Activated CD8-positive, alpha-beta memory T cell treated with anti-CD3 and anti-CD28 coated beads for 24 hours (primary cell): ENCODE measurements at regions not wholly inside any gene's neighbourhood (a gene's known extent, or its start where the extent isn't known, plus 50 kb on each side); places are given as distances from the start of the nearest gene placed in this dataset.

Experiments
- DNase-seq: peaks from one replicate; pipeline ENCODE4 v3.0.0-alpha.2; 2020

- DNase-seq: no peak
Measured at GRCh38 chr9:107883496-107884124, 394.0 kb upstream of the KLF4 start.

GRCh38 chr9:107881626-107882300 is 392.2 kb upstream of the KLF4 start:
- DNase-seq: no peak

GRCh38 chr9:107878462-107878861 is 388.9 kb upstream of the KLF4 start:
- DNase-seq: no peak

GRCh38 chr9:107875571-107875980 is 386.0 kb upstream of the KLF4 start:
- no peak for DNase-seq

- DNase-seq: no peak
Measured at GRCh38 chr9:107874591-107875369, 385.2 kb upstream of the KLF4 start.

- DNase-seq: no peak
Measured at GRCh38 chr9:107874137-107874536, 384.6 kb upstream of the KLF4 start.

GRCh38 chr9:107872457-107873192 is 383.1 kb upstream of the KLF4 start:
- DNase-seq: no peak

- DNase-seq: no peak
Measured at GRCh38 chr9:107870927-107871680, 381.5 kb upstream of the KLF4 start.

- no peak for DNase-seq
Measured at GRCh38 chr9:107870221-107870620, 380.7 kb upstream of the KLF4 start.

- DNase-seq: no peak
Measured at GRCh38 chr9:107869111-107869510, 379.5 kb upstream of the KLF4 start.

- no peak for DNase-seq
Measured at GRCh38 chr9:107868186-107868585, 378.6 kb upstream of the KLF4 start.

- no peak for DNase-seq
Measured at GRCh38 chr9:107867738-107868137, 378.2 kb upstream of the KLF4 start.

- no peak for DNase-seq
Measured at GRCh38 chr9:107866711-107867311, 377.2 kb upstream of the KLF4 start.

- DNase-seq: no peak
Measured at GRCh38 chr9:107863396-107863795, 373.8 kb upstream of the KLF4 start.

GRCh38 chr9:107862881-107863280 is 373.3 kb upstream of the KLF4 start:
- no peak for DNase-seq

GRCh38 chr9:107862323-107862722 is 372.8 kb upstream of the KLF4 start:
- DNase-seq: no peak

GRCh38 chr9:107861075-107861474 is 371.5 kb upstream of the KLF4 start:
- DNase-seq: no peak

- no peak for DNase-seq
Measured at GRCh38 chr9:107858260-107858659, 368.7 kb upstream of the KLF4 start.

- DNase-seq: no peak
Measured at GRCh38 chr9:107856633-107857032, 367.1 kb upstream of the KLF4 start.

- no peak for DNase-seq
Measured at GRCh38 chr9:107855164-107855563, 365.6 kb upstream of the KLF4 start.

GRCh38 chr9:107853461-107853860 is 363.9 kb upstream of the KLF4 start:
- no peak for DNase-seq

GRCh38 chr9:107852891-107853290 is 363.3 kb upstream of the KLF4 start:
- no peak for DNase-seq
